ENCODE measurements at regions not wholly inside any gene's neighbourhood (a gene's known extent, or its start where the extent isn't known, plus 50 kb on each side); places are given as distances from the start of the nearest gene placed in this dataset.
"Not testable (repeated sequence)": the region's sequence is repeated elsewhere in the genome, so short reads cannot be mapped to it uniquely, and the experiment has no call there.

DNA sequence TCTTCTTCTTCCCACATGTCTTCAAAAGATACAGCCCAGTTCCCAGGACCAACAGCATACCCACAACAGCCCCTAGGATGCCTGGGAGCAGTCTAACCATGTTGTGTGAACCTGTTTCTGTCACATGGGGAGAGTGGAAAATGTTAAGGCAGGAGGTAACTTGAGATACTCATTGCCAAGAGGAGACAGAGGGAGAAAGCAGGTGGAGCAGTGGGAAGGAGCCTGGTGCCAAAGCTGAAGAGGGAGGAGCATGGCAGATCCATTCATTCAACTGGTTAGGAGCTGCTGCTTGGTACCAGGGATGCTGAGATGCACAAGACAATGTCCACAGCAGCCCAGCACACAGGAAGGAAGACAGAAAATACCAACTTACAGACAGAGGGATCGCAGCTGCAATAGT lies 149.8 kb upstream of the ETV3 start:
- no peak for DNase-seq

DNA sequence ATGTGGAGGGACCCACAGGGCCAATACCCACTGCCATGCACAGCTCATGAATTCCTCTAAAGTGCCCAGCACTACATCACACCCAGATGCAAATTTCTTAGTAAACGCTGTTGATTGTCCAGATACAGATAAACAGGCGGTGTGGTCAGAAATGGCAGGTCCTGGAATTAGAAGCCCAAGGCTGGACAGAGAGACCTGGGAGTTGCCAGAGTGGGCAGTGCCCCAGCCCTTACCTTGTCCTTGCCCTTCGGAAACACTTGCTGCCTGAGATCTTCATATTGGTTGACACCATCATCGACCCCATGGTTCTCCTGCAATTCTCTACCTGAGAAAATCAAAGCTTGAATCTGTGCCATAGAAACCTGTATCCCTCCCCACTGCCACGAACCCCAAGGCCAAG lies 149.3 kb upstream of the ETV3 start:
- DNase-seq: no peak

DNA sequence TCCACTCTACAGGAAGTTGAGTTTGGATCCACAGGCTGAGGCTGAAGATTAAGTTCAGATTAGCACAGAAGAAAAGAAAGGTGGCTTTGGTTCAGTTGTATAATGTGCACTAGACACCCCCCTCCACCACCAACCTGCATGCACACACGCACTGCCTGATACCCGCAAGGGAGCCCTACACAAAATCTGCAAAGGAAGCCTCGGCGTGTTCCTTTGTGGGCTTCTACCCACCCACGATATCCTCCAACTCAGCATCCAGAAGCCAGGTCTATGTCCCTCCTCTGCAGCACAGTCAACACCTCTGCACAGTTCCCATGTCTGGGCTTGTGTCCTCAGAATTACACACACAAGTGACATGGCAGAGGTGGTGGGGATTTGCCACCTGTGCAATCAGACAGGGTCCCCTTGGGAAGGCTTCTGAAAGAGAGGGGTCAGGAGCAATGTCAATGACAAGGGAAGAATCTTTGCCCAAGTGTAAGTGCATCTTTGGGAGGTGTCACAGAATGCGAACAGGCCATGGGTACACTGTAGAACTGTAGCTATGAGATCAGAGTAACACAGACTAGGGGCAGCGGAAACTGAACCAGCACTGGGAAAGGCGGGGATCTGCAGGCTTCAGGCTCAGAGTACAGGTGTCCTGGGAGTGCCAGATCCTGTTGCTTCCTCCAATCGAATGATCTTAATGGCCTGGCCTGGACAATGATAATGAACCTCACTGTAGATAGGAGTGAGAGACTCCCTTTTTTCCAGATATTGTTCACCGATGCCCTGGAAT lies 148.6 kb upstream of the ETV3 start:
- no peak for DNase-seq

DNA sequence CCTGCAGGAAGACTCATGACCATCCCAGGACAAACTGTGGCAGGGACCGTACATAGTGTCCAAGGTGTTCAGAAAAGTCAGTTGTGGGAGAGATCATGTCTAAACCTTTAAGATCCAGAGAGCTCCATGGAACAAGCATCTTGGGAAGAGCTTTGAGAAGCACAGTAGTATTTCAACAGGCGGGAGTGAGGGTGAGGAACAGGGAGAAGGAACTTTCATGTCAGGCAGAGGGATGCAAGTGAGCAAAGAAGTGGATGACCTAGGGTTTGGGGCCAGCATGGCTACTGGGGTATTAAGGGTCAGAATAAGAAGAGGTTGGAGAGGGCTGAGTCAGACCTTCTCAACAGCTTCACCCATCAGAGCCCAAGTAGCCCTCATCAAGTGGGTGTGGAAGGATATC lies 147.9 kb upstream of the ETV3 start:
- no peak for DNase-seq

DNA sequence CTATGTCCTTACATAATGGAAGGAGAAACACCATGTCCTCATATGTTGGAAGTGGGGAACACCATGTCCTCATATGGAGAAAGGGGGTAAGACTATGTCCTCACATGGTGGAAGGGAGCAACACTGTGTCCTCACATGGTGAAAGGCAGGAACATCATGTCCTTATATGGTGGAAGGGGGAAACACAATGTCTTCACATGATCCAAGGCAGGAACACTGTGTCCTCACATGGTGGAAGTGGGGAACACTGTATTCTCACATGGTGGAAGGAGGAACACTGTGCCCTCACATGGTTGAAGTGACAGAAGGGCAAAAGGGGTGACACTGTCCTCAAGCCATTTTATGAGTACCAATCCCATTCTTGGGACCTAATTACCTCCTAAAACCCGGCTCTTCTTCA lies 146.3 kb upstream of the ETV3 start:
- no peak for DNase-seq

DNA sequence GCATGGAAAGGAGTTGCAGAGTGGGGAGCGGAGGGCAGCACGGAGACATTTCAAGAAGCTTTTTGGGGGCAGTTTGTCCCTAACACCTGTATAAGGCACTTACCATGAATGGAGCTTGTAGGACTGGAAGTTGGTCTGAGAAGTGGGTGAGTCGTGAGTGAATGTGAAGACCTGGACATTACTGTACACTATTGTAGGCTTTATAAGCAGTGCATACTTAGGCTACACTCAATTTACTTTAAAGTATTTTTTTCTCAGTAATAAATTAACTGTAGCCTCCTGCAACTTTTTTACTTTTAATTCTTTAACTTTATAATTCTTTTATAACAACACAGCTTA lies 141.6 kb upstream of the ETV3 start:
- no peak for DNase-seq

DNA sequence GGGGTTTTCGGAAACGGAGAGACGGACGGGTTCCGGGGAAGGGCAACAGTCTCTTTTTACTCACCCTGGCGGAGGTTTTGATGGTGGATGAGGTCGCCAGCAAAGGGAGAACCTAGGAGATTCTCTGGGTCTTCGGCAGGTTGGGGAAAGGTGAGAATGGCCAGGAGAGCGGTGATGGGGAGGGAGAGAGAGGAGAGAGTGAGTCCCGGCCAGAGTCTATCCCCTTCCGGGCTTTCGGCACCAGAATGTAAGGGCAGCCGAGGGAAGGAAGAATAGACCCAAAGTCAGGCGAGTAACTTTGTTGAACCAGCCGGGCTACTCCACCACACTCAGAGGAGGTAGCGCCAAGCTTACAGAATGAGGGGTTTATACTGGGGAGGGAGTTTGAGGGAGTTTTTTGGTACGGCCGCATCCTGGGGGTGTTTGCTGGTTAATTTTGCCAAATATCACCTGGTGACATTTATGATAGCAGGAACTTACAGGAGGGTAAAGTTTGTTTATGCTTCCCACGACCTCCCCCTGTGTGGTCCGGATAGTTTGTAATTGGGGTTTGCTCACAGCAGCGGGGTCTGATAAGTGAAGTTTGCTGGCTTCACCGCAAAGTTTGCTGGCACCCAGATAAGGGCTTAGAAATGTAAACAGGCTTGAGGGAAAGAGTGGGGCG lies 141.1 kb upstream of the ETV3 start:
- no peak for DNase-seq

DNA sequence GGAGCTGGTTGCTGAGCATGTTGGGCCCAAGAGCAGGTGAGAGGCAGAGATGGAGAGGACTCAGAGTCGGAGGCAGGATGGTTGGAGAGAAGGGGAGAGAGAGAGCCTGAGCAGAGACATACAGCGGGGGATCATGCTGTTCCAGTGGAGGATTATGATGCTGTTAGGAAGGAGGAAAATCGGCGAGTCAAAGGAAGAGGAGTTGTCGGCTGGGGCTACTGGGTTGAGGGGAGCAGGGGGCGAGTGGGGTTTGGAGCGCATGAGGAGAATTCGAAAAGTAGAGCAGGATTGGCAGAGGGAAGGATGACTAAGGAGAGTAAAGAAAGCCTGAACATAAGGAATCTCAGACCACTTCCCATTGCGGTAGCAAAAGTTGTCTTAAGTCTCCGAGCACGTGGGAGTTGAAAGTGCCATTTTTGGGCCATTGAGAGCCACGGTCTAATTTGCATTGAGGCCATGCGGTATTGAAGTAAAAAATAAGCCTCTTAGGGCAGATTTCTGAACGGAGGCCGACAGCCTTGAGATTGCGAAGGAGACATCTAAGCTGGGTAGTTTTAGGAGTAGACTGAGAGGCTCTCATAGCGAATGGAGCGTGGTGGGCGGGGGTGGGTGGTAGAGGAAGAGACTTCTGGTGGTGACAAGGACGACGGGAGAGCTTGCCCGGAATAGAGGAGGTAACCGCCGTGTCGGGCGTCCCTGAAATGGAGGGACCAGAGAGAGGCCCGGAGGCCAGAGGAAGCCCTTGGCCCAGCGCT lies 140.4 kb upstream of the ETV3 start:
- no peak for DNase-seq

DNA sequence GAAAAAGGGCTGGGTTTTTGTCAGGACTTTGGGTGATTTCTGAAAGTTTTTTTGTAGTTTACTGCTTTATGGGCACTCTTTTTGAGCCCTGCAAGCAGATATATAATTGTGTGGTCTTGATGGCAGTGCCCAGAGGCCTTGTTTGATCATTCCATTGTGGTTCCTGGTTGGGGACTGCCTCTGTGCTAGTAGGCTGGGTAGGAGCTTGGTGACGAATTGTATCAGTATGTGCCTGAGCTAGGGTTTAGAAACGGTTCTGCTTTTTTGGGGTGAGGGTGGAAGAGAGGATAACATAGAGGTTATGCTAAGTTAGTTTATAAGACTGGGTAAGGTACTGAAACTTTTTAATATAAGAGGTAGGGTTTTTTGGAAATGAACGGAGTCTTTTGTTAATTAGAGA lies 139.7 kb upstream of the ETV3 start:
- no peak for DNase-seq

DNA sequence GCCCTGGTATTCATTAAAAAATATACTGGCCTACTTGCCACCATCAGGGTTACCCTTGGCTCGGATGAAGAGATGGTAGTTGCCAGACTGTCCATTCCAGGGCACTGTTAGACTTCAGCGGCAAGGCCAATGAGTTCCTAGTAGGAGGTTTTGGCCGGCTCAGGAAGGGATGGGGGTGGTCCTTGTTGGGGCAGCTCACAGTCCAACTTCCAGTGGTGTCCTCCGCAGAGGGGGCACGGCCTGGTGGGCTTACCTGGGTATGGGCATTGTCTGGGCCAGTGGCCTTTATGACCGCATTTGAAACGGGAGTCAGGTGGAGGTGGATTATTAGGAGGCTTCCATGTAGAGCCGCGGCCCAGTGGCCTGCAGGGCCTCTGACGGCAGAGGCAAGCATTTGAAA lies 139.1 kb upstream of the ETV3 start:
- no peak for DNase-seq

DNA sequence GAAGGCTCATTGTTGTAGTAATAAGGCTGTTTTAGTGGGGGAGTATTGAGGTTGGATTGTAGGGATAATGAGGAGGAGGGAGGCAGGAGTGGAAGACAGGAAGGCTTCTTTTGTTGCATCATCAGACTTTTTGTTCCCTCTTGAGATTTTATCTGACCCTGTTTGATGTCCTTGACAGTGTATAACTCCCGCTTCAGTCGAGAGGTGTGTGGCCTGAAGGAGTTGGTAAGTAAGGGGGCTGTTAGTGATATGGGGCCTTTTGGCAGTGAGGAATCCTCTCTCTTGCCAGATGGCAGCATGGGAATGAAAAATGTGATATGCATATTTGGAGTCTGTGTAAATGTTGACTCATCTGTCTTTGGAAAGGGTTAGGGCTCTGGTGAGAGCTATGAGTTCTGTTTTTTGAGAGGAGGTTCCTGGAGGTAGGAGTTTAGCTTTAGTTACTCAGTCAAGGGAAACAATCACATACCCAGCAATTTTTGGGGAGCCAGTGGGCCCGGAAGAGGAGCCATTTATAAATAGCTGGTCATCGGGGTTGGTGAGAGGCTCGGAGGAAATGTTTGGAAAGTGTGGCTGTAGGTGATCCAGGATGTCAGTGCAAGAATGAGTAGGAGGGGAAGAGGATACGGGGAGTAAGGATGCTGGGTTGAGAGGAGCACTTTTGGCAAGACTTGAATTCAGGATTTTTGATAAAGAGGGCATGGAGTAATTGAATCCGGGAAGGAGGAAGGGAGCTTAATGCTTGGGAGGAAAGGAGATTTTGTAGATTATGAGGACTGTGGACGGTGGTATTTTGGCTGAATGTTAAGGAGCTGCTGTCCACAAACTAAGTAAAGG lies 136.7 kb upstream of the ETV3 start:
- no peak for DNase-seq

DNA sequence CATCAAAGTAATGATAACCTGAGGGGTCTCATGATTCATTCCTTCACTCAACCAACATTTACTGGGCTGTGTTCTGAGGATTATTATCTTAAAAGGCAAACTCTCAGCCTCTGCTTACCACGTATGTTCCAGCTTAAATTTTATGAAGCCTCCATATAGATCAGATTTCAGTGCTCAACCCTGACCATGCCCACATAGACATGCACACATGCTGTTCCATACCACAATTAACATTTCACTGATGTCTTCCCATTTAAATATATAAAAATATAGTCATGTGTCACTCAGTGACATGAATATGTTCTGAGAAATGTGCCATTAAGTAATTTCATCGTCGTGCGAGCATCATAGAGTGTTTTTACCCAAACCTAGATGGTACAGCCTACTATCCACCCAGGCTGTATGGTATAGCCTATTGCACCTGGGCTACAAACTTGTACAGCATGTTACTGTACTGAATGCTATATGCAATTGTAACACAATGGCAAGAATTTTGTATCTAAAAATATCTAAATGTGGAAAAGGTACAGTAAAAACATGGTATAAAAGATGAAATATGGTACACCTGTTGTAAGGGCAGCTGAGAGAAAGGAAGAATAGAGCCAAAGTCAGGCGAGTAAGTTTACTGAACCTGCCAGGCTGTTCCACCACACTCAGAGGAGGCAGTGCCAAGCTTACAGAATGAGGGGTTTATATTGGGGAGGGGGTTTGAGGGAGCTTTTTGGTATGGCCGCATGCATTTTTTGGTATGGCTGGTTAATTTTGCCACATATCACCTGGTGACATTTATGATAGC lies 134.7 kb upstream of the ETV3 start:
- no peak for DNase-seq

DNA sequence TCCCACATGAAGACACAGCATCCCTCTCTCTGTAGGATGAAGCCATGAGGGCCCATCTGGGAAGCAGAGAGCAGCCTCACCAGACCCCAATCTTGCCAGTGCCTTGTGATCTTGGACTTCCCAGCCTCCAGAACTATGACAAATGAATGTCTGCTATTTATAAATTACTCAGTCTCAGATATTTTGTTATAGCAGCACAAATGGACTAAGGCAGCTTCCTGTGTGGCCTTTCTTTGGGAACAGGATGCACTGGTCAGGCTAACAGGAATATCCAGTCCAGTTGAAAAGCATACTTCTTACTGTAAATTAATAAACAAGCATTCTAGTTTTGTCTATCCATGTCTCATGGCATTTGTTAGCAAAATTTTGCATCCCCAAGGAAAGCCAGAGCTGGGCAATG lies 134.1 kb upstream of the ETV3 start:
- no peak for DNase-seq

DNA sequence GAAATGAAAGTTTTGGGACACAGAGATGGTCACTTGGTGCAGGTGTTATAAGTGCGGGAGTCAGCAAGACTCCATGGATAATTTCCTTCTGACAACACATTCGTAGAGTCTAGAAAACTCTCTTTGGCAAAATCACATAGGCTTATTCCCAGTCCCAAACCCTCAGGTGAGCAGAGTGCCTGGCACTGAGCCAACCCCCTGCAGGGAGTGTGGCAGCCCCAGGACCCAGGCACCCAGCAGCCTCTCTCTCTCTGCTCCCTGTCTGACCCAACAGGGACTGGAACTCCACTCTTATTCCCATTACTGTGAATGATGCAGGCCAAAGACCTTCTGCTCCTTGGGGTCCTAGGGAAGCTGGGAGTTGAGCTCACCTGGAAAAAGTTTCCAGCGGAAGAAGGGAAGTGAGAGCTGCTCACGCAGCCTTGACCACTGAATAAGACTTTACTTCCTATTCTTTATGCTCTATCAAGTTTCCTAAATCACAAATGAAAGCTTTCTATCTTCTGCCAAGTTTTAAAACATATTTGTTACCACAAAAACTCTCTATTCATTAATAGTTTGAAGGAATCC lies 132.6 kb upstream of the ETV3 start:
- no peak for DNase-seq

DNA sequence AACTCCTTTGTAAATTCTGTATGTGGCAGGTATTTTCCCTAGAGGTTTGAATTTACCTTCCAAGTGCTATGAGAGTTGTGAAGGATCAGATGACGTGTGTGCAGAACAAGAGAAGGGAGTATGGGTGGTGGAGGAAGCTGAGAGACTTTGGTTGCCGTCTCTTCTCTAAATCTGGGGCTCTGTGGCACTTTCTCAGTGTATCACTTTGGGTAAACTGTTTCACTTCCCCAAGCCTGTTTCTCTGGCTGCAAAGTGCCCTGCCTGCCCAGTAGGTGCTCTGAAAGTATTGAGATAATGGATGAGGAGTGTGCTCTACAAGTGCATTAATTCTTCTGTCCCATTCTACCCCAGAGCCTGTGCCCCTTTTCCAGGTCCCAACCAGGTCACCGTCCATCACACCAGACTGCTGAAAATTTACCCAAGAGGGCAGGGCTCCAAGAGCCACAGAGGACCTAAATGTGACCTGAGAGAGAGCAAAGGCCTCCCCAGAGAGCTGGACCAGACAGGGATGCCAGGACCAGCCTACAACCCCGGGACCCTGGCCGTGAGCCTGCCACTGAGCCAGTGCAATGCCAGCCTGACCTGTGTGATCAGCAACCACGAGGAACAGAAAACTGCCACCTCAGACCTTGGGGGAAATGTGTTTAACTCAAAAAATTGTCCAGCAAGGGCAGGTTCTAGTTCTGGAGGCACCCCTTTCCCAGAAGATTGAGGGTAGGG lies 131.6 kb upstream of the ETV3 start:
- DNase-seq: no peak

DNA sequence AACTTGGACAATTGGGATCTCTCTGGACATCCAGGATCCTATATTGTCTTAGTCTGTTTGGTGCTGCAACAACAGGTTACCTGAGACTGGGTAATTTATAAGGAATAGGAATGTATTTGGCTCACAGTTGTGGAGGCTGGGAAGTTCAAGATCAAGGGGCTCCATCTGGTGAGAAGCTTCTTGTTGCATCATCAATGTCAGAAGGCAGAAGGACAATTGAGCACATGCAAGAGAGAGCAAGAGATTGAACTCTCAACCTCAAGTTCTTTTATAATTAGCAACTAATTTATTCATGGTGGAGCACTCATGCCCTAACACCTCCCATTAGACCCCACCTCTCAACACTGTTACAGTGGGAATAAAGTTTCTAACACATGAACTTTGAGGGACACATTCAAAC lies 124.7 kb upstream of the ETV3 start:
- no peak for DNase-seq

DNA sequence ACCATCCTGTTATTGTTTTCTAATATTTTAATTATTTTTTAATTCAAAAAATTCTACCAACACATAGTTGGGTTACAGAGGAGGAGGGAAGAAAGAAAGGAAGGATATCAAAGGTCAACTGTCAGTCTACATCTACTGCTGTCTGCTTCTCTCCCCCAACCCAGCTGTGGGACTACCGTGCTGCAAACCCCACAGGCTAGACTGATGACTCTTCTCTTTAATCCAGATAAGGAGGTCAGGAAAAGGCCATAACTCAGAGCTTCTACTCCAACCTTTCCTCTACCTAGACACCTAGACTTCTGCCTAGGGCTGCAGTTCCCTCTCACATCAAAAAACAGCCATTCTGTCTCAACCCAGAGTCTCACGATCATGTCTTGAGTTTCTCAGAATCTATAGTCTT lies 124.2 kb upstream of the ETV3 start:
- DNase-seq: no peak

DNA sequence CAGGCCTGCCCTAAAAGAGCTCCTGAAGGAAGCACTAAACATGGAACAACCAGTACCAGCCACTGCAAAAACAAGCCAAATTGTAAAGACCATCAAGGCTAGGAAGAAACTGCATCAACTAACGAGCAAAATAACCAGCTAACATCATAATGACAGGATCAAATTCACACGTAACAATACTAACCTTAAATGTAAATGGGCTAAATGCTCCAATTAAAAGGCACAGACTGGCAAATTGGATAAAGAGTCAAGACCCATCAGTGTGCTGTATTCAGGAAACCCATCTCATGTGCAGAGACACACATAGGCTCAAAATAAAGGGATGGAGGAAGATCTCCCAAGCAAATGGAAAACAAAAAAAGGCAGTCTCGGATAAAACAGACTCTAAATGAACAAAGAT lies 117.7 kb upstream of the ETV3 start:
- not testable (repeated sequence) for DNase-seq

DNA sequence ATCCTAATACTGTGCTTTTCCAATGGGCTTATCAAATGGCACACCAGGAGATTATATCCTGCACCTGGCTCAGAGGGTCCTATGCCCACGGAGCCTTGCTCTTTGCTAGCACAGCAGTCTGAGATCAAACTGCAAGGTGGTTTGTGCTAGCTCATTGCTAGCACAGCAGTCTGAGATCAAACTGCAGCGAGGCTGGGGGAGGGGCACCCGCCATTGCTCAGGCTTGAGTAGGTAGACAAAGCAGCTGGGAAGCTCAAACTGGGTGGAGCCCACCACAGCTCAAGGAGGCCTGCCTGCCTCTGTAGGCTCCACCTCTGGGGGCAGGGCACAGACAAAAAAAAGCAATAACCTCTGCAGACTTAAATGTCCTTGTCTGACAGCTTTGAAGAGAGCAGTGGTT lies 116.0 kb upstream of the ETV3 start:
- DNase-seq: not testable (repeated sequence)

DNA sequence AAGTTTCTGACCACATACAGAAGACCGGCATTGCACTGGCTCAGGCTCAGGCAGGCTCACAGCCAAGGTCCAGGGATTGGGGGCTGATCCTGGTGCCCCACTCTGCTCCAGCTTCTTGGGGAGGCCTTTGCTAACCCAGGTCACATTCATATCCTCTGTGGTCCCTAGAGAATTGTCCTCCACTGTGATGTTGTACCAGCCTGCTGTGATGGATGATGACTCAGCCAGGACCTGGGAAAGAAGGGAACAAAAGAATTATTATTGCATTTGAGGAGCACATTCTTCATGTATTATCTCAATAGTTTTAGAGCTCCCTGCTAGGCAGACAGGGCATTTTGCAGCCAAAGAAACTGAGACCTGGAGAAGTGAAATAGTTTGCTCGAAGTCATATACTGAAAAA lies 114.3 kb upstream of the ETV3 start:
- no peak for DNase-seq

DNA sequence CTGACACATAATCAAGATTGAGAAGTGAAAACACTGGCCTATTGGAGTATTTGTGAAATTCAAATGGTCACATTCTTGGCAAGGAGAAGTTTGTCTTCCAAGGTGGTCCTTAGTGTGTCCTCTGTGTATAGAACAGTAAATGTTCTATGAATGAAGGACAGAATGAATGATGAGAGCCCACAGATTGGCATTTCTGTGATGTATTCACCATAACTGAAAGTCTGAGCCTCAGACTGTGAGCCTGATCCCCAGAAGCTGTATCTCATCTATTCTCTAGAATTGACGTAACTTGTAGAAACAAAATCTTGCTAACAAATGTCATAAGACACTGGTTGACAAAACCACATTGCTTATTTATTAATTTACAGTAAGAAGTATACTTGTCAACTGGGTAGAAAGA lies 111.5 kb upstream of the ETV3 start:
- no peak for DNase-seq

All from activated CD8-positive, alpha-beta memory T cell treated with anti-CD3 and anti-CD28 coated beads, Interleukin-2, amount 50 U/mL, for 4 hours (primary cell).